ENCODE measurements at regions not wholly inside any gene's neighbourhood (a gene's known extent, or its start where the extent isn't known, plus 50 kb on each side); places are given as distances from the start of the nearest gene placed in this dataset.
A peak's percentile ranks its signal among the peaks of the same experiment; 100 is the strongest.

DNA sequence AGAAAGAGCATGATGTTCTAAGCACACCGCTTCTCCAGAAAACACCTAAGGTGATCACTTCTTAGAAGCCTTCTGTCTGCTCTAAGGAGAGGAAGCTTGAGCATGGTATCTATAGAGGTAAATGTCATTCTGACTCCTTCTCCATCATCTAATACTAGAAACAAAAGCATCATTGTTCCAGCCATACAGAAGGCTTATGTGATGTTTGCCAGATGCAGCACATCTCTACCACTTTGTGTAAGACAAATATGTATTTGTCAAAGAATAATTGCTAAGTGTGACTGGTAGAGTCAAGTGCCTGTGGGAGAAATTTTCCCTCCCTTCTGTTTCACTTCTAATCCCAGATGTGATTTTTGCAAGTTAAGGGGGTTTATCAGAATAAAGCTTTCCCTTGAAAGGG, 217.1 kb downstream of the HS3ST3A1 start:
- Histone ChIP-seq H3K27ac (peak overlapping the region; percentile 73; the same call in 1 of the 2 replicates), H3K4me2 (ENCODE audit: unreplicated experiment) (no peak overlapping the region), H3K36me3 (ENCODE audit: low read depth) (no peaks in the 10 kb centered on the region), H3K79me2 (ENCODE audit: insufficient read depth) (no peaks in the 10 kb centered on the region), H3K4me3 (no peak overlapping the region), H3K4me1 (ENCODE audit: insufficient read depth) (peaks cover 11% of the 10 kb centered on the region), H3K9me2 (ENCODE audit: insufficient read depth) (no peaks in the 10 kb centered on the region), H4K20me1 (ENCODE audit: insufficient read depth) (no peaks in the 10 kb centered on the region), H3K9ac (no peak overlapping the region), H3K27me3 (replicated peaks; ENCODE audit: insufficient read depth) (no peaks in the 10 kb centered on the region), H3F3A (ENCODE audit: insufficient read depth) (peaks cover 14% of the 10 kb centered on the region), H2AFZ (peak overlapping the region; percentile 78), H3K9me3 (ENCODE audit: low read depth) (no peaks in the 10 kb centered on the region)
- no peak for DNase-seq
- TF ChIP-seq EZH2phosphoT487 (IDR thresholded peaks at IDR 0.05; ENCODE audit: insufficient read depth, low read depth) (no peak), EZH2 (IDR thresholded peaks at IDR 0.05; ENCODE audit: insufficient read depth, poor library complexity, severe bottlenecking) (no peak)
- in situ Hi-C loops (cut with MboI): no loop called here
- WGBS, 2 experiments (ENCODE audit: low coverage in 1 of 2, low lambda C conversion rate in 2 of 2, missing lambda C conversion rate in 2 of 2): 89 to 98% methylated on average over 1 of the region's 1 CpG

DNA sequence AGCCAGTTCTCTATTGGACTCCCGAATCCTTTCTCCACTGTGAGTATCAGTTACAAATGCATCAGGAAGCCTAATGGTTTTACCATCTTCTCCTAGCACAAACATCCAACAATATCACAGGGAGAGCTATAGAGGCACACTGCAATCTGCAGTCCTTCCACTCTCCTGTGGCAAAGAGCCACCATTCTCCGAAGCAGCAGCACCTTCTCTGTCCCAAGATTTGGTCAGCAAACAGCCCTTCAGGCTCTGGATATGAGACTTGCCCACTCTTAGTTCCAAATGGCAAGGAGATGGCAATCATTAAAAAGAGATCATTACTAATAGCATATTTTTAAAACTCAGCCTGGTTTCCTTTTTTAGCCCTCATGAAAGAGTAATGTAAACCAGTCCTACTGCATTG, 223.4 kb downstream of the HS3ST3A1 start:
- Histone ChIP-seq H3K27me3 (replicated peaks; ENCODE audit: insufficient read depth) (no peaks in the 10 kb centered on the region), H3K27ac (peak overlapping the region; percentile 8; the same call in 1 of the 2 replicates), H2AFZ (peak overlapping the region; percentile 50), H3K9ac (no peak overlapping the region), H3F3A (ENCODE audit: insufficient read depth) (0 out of 2 replicates have a peak, but pooled peaks cover 7% of the 10 kb centered on the region), H3K9me3 (ENCODE audit: low read depth) (no peaks in the 10 kb centered on the region), H3K9me2 (ENCODE audit: insufficient read depth) (no peaks in the 10 kb centered on the region), H3K79me2 (ENCODE audit: insufficient read depth) (no peaks in the 10 kb centered on the region), H3K4me3 (no peak overlapping the region), H3K4me1 (ENCODE audit: insufficient read depth) (peaks cover 24% of the 10 kb centered on the region), H3K4me2 (ENCODE audit: unreplicated experiment) (peak overlapping the region; percentile 31), H4K20me1 (ENCODE audit: insufficient read depth) (no peaks in the 10 kb centered on the region), H3K36me3 (ENCODE audit: low read depth) (no peaks in the 10 kb centered on the region)
- TF ChIP-seq EZH2phosphoT487 (IDR thresholded peaks at IDR 0.05; ENCODE audit: insufficient read depth, low read depth) (no peak), EZH2 (IDR thresholded peaks at IDR 0.05; ENCODE audit: insufficient read depth, poor library complexity, severe bottlenecking) (no peak)
- in situ Hi-C loops (cut with MboI): no loop called here
- 27 to 32% methylated on average over 2 of the region's 2 CpGs for WGBS, 2 experiments (ENCODE audit: low coverage in 1 of 2, low lambda C conversion rate in 2 of 2, missing lambda C conversion rate in 2 of 2)
- DNase-seq: peak; percentile 32

DNA sequence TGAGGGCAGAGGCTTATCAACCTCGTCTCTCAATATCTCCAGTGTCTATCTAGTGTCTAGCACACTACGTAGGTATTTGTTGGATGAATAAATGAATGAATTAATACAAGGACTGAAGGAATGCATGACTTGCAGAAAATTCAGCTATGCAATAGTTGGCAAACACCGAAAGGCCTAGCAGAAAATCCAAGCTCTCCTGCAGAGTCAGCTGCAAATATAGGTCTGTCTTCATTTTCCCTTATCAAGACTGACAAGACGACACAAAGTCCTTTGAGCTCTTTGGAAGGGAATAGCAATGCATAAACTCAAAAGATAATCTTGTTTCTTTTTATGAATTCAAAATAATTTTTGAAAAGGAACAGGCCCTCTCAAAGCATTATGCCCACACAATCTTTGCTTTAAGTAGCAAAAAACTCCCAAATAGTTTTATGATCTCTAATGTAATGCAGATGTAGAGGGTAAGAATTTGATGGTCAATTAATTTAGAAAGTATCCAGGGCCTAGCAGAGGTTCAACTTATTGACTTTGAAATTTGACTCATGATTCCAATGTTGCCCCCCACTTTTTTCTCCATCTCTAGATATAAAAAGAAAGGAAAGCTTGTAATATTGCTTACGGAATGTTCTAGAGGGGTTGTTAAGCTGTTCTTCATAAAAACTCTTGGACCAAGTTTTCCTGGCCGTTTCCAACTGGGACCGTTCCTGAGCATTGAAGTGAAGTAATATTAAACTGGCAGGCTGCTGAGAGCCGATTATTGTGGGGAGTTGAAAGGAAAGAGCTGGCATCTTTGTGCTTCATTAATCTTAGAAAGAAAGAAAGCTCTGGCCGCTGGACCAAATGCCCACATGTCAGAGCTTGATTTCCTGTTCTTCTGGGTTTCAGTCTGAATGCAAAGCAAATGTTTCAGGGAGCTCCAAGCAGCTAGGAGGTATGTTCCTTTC, 227.3 kb downstream of the HS3ST3A1 start:
- no peaks in the 10 kb centered on the region for H4K20me1 ChIP-seq (ENCODE audit: insufficient read depth)
- no peak overlapping the region for H3K27ac ChIP-seq
- H3K9me3 ChIP-seq (ENCODE audit: low read depth): no peaks in the 10 kb centered on the region
- in situ Hi-C loops (cut with MboI): no loop called here
- no peak overlapping the region for H3K4me2 ChIP-seq (ENCODE audit: unreplicated experiment)
- H3K36me3 ChIP-seq (ENCODE audit: low read depth): no peaks in the 10 kb centered on the region
- TF ChIP-seq EZH2phosphoT487 (IDR thresholded peaks at IDR 0.05; ENCODE audit: insufficient read depth, low read depth): no peak
- no peak for TF ChIP-seq EZH2 (IDR thresholded peaks at IDR 0.05; ENCODE audit: insufficient read depth, poor library complexity, severe bottlenecking)
- H2AFZ ChIP-seq: peak overlapping the region; percentile 70
- no peaks in the 10 kb centered on the region for H3K27me3 ChIP-seq (replicated peaks; ENCODE audit: insufficient read depth)
- no peak for DNase-seq
- H3K4me1 ChIP-seq (ENCODE audit: insufficient read depth): peaks cover 24% of the 10 kb centered on the region
- H3K9me2 ChIP-seq (ENCODE audit: insufficient read depth): no peaks in the 10 kb centered on the region
- no peaks in the 10 kb centered on the region for H3K79me2 ChIP-seq (ENCODE audit: insufficient read depth)
- 0 out of 2 replicates have a peak, but pooled peaks cover 7% of the 10 kb centered on the region for H3F3A ChIP-seq (ENCODE audit: insufficient read depth)
- WGBS, 2 experiments (ENCODE audit: low coverage in 1 of 2, low lambda C conversion rate in 2 of 2, missing lambda C conversion rate in 2 of 2): 49 to 53% methylated on average over 9 of the region's 9 CpGs
- H3K9ac ChIP-seq: no peak overlapping the region
- no peak overlapping the region for H3K4me3 ChIP-seq

DNA sequence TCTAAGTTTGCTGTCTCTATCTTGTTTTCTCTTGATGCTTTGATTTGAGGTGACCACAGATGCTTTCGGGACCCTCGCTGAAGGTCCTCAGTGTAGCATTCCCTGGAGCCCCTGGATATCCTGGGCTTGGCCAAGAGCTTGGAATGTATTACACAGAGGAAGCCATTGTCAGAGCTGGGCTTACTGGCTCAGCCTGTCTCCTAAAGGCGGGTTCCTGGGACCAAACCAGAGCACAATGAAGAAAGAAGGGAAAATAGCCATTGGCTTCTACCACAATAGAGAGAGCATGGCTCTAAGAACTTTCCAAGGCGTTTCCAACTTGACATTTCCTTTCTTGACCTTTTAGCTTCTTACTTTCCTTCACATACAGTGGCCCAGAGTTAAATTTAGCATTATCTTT, 229.3 kb downstream of the HS3ST3A1 start:
- Histone ChIP-seq H3K27me3 (replicated peaks; ENCODE audit: insufficient read depth) (no peaks in the 10 kb centered on the region), H3K9me3 (ENCODE audit: low read depth) (no peaks in the 10 kb centered on the region), H4K20me1 (ENCODE audit: insufficient read depth) (no peaks in the 10 kb centered on the region), H3K79me2 (ENCODE audit: insufficient read depth) (no peaks in the 10 kb centered on the region), H3K4me1 (ENCODE audit: insufficient read depth) (peaks cover 8% of the 10 kb centered on the region; the same call in 1 of the 2 replicates), H3K4me3 (no peak overlapping the region), H3K4me2 (ENCODE audit: unreplicated experiment) (no peak overlapping the region), H3K9me2 (ENCODE audit: insufficient read depth) (no peaks in the 10 kb centered on the region), H2AFZ (no peak overlapping the region), H3K36me3 (ENCODE audit: low read depth) (no peaks in the 10 kb centered on the region), H3K9ac (no peak overlapping the region), H3F3A (ENCODE audit: insufficient read depth) (0 out of 2 replicates have a peak, but pooled peaks cover 3% of the 10 kb centered on the region), H3K27ac (no peak overlapping the region)
- DNase-seq: no peak
- in situ Hi-C loops (cut with MboI): no loop called here
- no peak for TF ChIP-seq EZH2 (IDR thresholded peaks at IDR 0.05; ENCODE audit: insufficient read depth, poor library complexity, severe bottlenecking)
- no peak for TF ChIP-seq EZH2phosphoT487 (IDR thresholded peaks at IDR 0.05; ENCODE audit: insufficient read depth, low read depth)
- WGBS, 2 experiments (ENCODE audit: low coverage in 1 of 2, low lambda C conversion rate in 2 of 2, missing lambda C conversion rate in 2 of 2): 34 to 46% methylated on average over 4 of the region's 4 CpGs

All from GM23248 (cell line).